AG10803 (cell line): ENCODE measurements at regions not wholly inside any gene's neighbourhood (a gene's known extent, or its start where the extent isn't known, plus 50 kb on each side); places are given as distances from the start of the nearest gene placed in this dataset.

ENCODE experiments used
- DNase-seq: peaks from one replicate; pipeline ENCODE4 v3.0.0; 2010; ENCODE audit warnings: low read depth
- H3K4me3 ChIP-seq: 2 replicates; pipeline ENCODE4 v1.5.1; 2011; ENCODE audit warnings: mild to moderate bottlenecking, low read length, control low read depth
- CTCF ChIP-seq: conservative IDR thresholded peaks from 2 replicates; pipeline ENCODE4 v1.5.1; 2011; ENCODE audit warnings: mild to moderate bottlenecking, low read length, control low read depth, inconsistent platforms

DNA sequence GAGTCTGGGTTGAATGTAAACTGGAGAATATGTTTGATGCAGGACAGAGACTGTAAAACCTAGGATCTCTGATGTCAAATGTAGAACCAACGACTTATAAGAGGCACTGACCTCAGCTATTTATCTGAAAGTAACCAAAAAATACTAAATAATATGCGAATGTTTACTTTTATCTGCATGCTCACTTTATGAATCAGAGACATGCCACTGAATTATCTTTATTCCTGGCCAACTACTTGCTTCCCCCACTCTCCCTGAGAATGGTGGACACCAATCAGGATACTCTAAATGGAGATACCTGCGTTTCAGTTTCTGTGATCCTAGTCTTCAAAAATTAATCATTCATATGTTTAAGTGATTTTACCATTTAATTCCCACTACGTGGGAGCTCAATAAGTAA, 1038.4 kb upstream of the PABPC4L start:
- DNase-seq = no peak
- no peak for TF ChIP-seq CTCF
- H3K4me3 ChIP-seq = no peak overlapping the region

- no peak overlapping the region for H3K4me3 ChIP-seq
- TF ChIP-seq CTCF = no peak
Observed at GRCh38 chr4:135238940-135239339, 1037.4 kb upstream of the PABPC4L start.

DNA sequence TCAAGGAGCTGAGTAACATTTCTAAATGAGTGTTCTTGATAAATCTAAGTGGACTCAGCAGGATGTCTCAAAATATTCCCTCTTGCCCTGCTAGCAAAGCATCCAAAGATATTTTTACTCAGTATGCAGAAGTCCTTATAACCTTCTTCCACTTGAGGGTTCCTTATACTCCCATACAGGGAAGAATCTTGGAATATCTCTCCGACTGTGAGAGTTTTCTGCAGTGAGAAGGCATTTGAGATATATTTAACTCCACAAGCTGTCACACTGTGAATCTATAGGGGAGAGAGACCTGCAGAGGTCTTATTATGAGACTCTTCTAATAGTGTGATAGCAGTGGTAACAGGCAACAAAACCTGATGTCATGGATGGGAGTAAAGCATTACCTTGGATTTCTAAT, 1034.5 kb upstream of the PABPC4L start:
- no peak for DNase-seq
- TF ChIP-seq CTCF = no peak
- H3K4me3 ChIP-seq = no peak overlapping the region

More at GRCh38 chr4:135238940-135239339, 1037.4 kb upstream of the PABPC4L start:
- no peak for DNase-seq

DNA sequence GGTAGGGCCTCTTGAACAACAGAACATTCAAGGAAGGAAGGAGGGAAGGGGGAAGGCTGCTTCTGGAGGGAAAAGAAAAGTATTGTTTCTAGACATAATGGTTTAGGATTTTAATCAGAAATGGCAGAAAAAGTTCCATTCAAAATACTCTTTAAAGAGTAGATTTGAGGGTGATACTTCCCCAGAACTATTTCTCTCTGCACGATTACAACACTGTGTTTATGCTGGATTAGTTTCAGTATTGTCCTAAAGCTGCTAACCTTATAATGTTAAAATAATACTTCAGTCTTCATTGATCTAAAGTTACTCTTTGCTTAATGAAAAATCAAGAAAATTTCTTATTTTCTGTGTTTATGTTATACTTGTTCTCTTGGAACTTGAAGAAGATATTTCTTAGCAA, 1026.3 kb upstream of the PABPC4L start:
- no peak for TF ChIP-seq CTCF
- DNase-seq = no peak
- H3K4me3 ChIP-seq = no peak overlapping the region

DNA sequence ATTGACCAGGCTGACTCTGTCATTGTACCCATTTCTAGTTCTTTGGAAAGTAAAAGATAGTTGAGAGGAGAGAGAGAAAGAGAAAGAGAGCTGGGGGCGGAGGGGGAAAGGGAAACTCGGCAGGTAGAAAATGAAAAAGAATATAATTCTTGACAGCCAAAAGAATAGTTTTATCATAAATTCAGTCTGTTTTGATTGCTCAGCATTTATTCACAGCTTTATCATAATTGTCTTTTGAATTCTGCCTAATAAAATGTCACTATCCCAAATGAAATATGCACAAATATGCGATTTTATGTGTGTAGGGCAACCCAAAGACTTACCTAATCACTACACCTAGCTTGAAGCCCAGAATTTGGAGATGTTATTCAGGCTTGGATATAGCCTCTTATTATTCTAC, 1024.0 kb upstream of the PABPC4L start:
- no peak for DNase-seq
- H3K4me3 ChIP-seq = no peak overlapping the region
- no peak for TF ChIP-seq CTCF

DNA sequence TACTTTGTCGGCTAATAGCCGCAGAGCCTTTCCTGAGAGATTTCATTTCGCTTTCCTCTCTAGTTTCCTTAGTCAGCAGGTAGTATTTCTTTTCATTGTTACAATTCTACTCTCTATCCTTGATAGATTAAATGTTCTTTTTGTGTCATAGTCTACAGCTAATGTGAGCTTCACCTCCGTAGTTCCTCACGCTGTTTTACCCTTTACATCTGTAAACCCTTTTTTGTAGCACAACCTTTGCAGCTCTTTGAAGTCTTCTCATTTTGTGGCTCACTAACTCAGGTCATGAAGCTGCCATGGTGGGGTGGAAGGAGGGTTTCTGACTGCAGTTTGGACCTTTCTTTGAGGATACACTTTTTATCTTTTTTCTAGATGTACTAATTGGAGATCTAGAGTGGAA, 1008.8 kb upstream of the PABPC4L start:
- no peak for TF ChIP-seq CTCF
- no peak for DNase-seq
- no peak overlapping the region for H3K4me3 ChIP-seq

GRCh38 chr4:135207531-135207930, 1005.9 kb upstream of the PABPC4L start:
- DNase-seq = no peak
- no peak overlapping the region for H3K4me3 ChIP-seq
- no peak for TF ChIP-seq CTCF
